Ascending aorta (tissue), 2 donors: ENCODE measurements at regions not wholly inside any gene's neighbourhood (a gene's known extent, or its start where the extent isn't known, plus 50 kb on each side); places are given as distances from the start of the nearest gene placed in this dataset.

ENCODE experiments used
- DNase-seq, 2 donors: peaks; one replicate each; pipeline ENCODE4 v3.0.0-alpha.2; 2019; ENCODE audit warnings: low spot score in 2 of 2
- H3K27ac ChIP-seq, 2 donors: fragments of 200-600 bp; sonication (generic); one replicate each; pipeline ENCODE4 v1.5.1; 2016 to 2017; ENCODE audit warnings: mild to moderate bottlenecking in 1 of 2
- H3K27me3 ChIP-seq: fragments of 200-600 bp; sonication (generic); one replicate; pipeline ENCODE4 v1.5.1; 2017
- H3K36me3 ChIP-seq, 2 donors: fragments of 200-600 bp; sonication (generic); one replicate each; pipeline ENCODE4 v1.5.1; 2016
- H3K4me1 ChIP-seq, 2 donors: fragments of 200-600 bp; sonication (generic); one replicate each; pipeline ENCODE4 v1.5.1; 2016 to 2017; ENCODE audit warnings: mild to moderate bottlenecking in 1 of 2
- H3K4me3 ChIP-seq, 2 donors: fragments of 200-600 bp; sonication (generic); one replicate each; pipeline ENCODE4 v1.5.1; 2016 to 2017; ENCODE audit warnings: mild to moderate bottlenecking in 1 of 2
- H3K9me3 ChIP-seq, 2 donors: fragments of 200-600 bp; sonication (generic); one replicate each; pipeline ENCODE4 v1.5.1; 2016
- intact Hi-C: fragments of 100-400 bp; cut with DNase I; formaldehyde crosslinking; loops from one replicate; pipeline ENCODE4 v1.15.1; 2023
- TF ChIP-seq, protein P1 (sequence below), 3 experiments: fragments of 200-600 bp in 2 of 3; fragments of 450-650 bp in 1 of 3; sonication (generic) in 2 of 3; IDR thresholded peaks; one replicate each; pipeline ENCODE4 v1.5.1; 2016 to 2019; ENCODE audit warnings: antibody characterized with exemption in 3 of 3, mild to moderate bottlenecking in 1 of 3, moderate library complexity in 1 of 3

DNA sequence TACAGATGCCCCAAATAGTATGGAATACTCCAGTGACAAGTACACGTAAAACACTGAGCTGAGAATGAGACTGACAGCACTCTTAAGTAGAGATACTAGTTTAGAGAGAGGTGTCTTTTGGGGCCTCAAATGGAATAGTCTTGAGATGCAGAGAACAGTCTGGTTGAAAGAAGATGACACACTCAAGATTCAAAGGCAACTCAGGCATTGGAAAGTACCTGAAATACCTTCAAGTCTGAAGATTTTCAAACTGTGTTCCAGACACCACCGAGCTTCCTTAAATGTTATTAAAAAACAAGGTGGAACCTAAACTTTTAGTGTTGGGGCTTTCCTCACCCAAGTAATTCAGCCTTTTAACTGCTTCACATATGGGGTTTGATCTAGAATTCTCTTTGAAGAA lies 437.7 kb downstream of the OMA1 start:
- intact Hi-C loops, result no loop called here
- Histone ChIP-seq H3K27ac (no peak overlapping the region), H3K27me3 (no peaks in the 10 kb centered on the region), H3K4me3 (no peak overlapping the region), H3K36me3 (no peaks in the 10 kb centered on the region), H3K9me3 (no peaks in the 10 kb centered on the region), H3K4me1 (no peaks in the 10 kb centered on the region)
- TF ChIP-seq, protein P1, sequence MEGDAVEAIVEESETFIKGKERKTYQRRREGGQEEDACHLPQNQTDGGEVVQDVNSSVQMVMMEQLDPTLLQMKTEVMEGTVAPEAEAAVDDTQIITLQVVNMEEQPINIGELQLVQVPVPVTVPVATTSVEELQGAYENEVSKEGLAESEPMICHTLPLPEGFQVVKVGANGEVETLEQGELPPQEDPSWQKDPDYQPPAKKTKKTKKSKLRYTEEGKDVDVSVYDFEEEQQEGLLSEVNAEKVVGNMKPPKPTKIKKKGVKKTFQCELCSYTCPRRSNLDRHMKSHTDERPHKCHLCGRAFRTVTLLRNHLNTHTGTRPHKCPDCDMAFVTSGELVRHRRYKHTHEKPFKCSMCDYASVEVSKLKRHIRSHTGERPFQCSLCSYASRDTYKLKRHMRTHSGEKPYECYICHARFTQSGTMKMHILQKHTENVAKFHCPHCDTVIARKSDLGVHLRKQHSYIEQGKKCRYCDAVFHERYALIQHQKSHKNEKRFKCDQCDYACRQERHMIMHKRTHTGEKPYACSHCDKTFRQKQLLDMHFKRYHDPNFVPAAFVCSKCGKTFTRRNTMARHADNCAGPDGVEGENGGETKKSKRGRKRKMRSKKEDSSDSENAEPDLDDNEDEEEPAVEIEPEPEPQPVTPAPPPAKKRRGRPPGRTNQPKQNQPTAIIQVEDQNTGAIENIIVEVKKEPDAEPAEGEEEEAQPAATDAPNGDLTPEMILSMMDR (IDR thresholded peaks at IDR 0.05), result no peak
- no peak for DNase-seq

DNA sequence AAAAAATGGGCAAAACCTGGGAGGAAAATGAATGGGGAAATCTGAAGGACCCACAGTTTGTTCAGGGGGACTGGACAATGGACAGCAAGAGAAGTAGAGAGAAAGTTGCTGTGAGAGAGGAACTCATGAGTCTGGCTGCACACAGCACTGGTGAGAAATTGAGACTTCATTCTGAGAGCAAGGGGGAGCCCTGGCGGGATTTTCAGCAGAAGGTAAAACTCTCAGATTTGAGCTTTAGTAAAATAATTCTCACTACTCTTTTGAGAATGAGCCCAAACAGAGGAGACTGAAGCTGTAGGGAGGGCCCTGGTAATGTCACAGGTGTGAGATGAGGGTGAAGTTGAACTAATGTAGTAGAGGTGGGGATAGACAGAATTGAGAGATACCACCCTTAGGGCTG lies 438.6 kb downstream of the OMA1 start:
- DNase-seq, result no peak
- no peak overlapping the region for H3K4me3 ChIP-seq
- intact Hi-C loops, result no loop called here
- H3K27me3 ChIP-seq, result no peaks in the 10 kb centered on the region
- H3K9me3 ChIP-seq, result no peaks in the 10 kb centered on the region
- H3K36me3 ChIP-seq, result no peaks in the 10 kb centered on the region
- no peak overlapping the region for H3K27ac ChIP-seq
- H3K4me1 ChIP-seq, result no peaks in the 10 kb centered on the region
- TF ChIP-seq, protein P1 (IDR thresholded peaks at IDR 0.05), result no peak

DNA sequence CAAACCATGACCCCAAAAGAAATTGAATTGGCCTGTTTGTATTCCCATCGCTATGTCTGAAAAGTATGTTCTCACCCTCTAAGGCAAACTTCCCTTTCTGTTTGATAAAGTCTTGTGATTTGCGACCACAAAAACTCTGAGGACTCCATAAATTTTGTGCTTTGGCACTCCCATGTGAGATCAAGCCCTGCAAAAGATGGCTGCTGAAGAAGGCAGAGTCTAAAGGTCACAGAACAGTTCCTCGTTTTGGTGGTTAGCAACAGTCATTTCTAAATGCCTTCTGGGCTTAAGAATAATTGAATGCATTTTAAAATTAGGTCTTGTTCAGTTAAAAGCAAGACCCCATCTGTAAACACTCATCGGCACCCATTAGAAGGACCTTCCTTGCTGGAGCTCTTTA lies 441.6 kb downstream of the OMA1 start:
- no peaks in the 10 kb centered on the region for H3K27me3 ChIP-seq

DNA sequence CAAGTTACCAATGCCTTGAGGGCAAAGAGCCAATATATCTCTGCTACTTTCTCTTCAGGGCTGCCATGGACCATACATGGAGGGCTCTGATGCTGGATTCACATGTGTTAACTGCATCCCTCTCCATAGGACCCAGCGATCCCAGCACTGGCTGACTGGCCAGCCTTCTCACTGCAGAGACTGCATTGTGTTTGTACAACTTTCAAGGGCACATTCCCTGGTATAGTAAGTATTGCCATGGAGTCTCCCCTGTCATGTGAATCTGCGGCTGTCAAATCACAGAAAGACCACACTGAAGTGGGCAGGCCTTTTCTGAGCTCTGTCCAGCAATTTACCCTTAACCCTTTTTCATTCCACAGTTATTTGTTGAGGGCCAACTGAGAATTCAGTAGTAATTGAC lies 449.8 kb downstream of the OMA1 start:
- no peak for DNase-seq
- intact Hi-C loops, result no loop called here
- Histone ChIP-seq H3K36me3 (no peaks in the 10 kb centered on the region), H3K9me3 (no peaks in the 10 kb centered on the region), H3K27ac (no peak overlapping the region), H3K4me1 (no peaks in the 10 kb centered on the region), H3K27me3 (no peaks in the 10 kb centered on the region), H3K4me3 (no peak overlapping the region)
- TF ChIP-seq, protein P1 (IDR thresholded peaks at IDR 0.05), result no peak

More for the DNA sequence above, 441.6 kb downstream of the OMA1 start:
- intact Hi-C loops, result no loop called here
- no peak for DNase-seq
- Histone ChIP-seq H3K36me3 (no peaks in the 10 kb centered on the region), H3K27ac (no peak overlapping the region), H3K4me3 (no peak overlapping the region), H3K9me3 (no peaks in the 10 kb centered on the region), H3K4me1 (no peaks in the 10 kb centered on the region)
- TF ChIP-seq, protein P1 (IDR thresholded peaks at IDR 0.05), result no peak

DNA sequence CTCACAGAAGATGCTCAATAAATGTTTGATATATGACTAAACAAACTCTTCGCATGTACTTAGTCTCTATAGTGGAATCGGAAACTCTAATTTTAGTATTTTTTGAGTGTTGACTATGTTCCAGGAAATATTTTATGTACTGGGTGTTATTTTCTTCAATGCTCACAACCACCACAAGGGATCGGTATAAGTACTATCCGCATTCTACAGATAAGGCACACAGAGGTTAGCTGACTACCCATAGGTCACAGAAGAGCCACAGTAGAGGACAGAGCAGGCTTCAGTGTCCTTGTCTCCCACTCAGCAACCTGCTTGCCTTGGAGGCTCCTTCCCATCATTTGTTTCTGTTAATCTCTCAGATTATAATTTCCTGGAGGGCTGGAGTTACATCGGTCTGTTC lies 451.3 kb downstream of the OMA1 start:
- H3K27me3 ChIP-seq, result no peaks in the 10 kb centered on the region
- no peaks in the 10 kb centered on the region for H3K36me3 ChIP-seq
- H3K9me3 ChIP-seq, result no peaks in the 10 kb centered on the region
- intact Hi-C loops, result no loop called here
- H3K4me1 ChIP-seq, result no peaks in the 10 kb centered on the region
- DNase-seq, result no peak
- TF ChIP-seq, protein P1 (IDR thresholded peaks at IDR 0.05), result no peak
- no peak overlapping the region for H3K27ac ChIP-seq
- no peak overlapping the region for H3K4me3 ChIP-seq

DNA sequence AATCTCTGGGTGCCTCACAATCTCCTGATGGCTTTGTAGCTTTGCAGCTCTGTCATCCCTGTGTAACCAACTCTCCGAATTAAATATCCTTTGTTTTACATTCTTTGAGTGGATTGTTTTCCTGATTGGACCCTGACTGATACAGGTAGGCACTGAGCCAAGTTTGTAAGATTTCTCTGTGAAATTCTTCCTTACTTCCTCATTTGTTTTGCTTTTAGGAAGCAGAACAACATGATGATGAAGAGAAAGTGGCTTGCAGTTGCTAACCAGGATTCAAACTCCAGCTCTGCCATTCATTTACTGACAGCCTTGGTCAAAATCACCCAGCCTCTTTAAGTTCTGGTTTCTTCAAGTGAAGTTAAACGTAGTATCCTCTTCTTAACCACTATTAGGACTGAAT lies 452.3 kb downstream of the OMA1 start:
- no peak overlapping the region for H3K27ac ChIP-seq
- no peaks in the 10 kb centered on the region for H3K36me3 ChIP-seq
- no peaks in the 10 kb centered on the region for H3K4me1 ChIP-seq
- H3K9me3 ChIP-seq, result no peaks in the 10 kb centered on the region
- intact Hi-C loops, result no loop called here
- no peak for DNase-seq
- TF ChIP-seq, protein P1 (IDR thresholded peaks at IDR 0.05), result no peak
- no peaks in the 10 kb centered on the region for H3K27me3 ChIP-seq
- no peak overlapping the region for H3K4me3 ChIP-seq
